ENCODE measurements at regions not wholly inside any gene's neighbourhood (a gene's known extent, or its start where the extent isn't known, plus 50 kb on each side); places are given as distances from the start of the nearest gene placed in this dataset.

- TF ChIP-seq POLR2A (IDR thresholded peaks at IDR 0.05) (no peak), CTCF (IDR thresholded peaks at IDR 0.05) (no peak)
Measured at GRCh38 chr5:124909734-124910133, 163.3 kb upstream of the ZNF608 start.
